NT2/D1 (cell line): ENCODE measurements at regions not wholly inside any gene's neighbourhood (a gene's known extent, or its start where the extent isn't known, plus 50 kb on each side); places are given as distances from the start of the nearest gene placed in this dataset.

Source experiments
- SUZ12 ChIP-seq: IDR thresholded peaks from 2 replicates; pipeline ENCODE4 v1.6.1; 2011; ENCODE audit not compliant: insufficient read length, insufficient read depth; ENCODE audit errors: extremely low read depth
- YY1 ChIP-seq: IDR thresholded peaks from 2 replicates; pipeline ENCODE4 v1.6.1; 2011; ENCODE audit not compliant: insufficient read length, insufficient read depth
- ZNF274 ChIP-seq: IDR thresholded peaks from 2 replicates; pipeline ENCODE4 v1.6.1; 2011; ENCODE audit warnings: mild to moderate bottlenecking, low read depth, low read length

- no peak for TF ChIP-seq SUZ12
- TF ChIP-seq ZNF274: no peak
- no peak for TF ChIP-seq YY1
These were observed 173.6 kb downstream of the TTC8 start for GRCh38 chr14:88998027-88998426.
